ENCODE measurements at regions not wholly inside any gene's neighbourhood (a gene's known extent, or its start where the extent isn't known, plus 50 kb on each side); places are given as distances from the start of the nearest gene placed in this dataset.

DNA sequence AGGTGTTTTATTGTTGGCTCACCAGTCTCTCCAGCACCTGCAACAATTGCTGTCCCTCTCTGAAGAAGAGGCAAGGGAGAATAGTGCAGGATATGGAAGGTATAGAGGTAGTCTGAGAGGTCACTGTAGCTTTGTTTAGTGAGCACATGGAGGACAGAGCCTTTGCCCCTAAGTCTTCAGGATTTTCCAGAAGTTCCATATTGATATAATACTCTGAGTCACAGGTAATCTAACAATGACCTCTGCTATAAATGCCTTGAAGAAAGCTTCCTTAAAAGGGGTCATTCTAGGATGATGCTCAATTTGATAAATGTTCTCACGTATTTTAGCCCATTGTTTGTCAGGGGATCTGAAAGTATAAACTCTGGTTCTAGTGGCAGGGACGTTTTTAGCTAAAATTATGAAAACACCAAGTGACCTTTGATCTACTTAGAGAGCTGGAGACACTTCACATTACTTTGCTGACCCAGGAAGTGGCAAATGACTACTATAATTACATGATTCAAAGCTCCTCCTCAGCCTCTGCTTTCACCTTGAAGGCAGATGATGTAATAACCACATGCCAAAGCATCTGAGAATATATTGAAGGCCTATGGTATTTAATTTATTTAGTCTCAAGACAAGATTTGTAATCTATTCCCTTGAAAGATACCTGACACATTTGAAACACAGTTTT, 366.9 kb upstream of the NUDT12 start:
- no peak for TF ChIP-seq CTCF (IDR thresholded peaks at IDR 0.05)
- no peak for TF ChIP-seq EZH2 (IDR thresholded peaks at IDR 0.05; ENCODE audit: borderline replicate concordance, insufficient read depth, low read depth, low read length, poor library complexity, severe bottlenecking)
